ENCODE measurements at regions not wholly inside any gene's neighbourhood (a gene's known extent, or its start where the extent isn't known, plus 50 kb on each side); places are given as distances from the start of the nearest gene placed in this dataset.

DNA sequence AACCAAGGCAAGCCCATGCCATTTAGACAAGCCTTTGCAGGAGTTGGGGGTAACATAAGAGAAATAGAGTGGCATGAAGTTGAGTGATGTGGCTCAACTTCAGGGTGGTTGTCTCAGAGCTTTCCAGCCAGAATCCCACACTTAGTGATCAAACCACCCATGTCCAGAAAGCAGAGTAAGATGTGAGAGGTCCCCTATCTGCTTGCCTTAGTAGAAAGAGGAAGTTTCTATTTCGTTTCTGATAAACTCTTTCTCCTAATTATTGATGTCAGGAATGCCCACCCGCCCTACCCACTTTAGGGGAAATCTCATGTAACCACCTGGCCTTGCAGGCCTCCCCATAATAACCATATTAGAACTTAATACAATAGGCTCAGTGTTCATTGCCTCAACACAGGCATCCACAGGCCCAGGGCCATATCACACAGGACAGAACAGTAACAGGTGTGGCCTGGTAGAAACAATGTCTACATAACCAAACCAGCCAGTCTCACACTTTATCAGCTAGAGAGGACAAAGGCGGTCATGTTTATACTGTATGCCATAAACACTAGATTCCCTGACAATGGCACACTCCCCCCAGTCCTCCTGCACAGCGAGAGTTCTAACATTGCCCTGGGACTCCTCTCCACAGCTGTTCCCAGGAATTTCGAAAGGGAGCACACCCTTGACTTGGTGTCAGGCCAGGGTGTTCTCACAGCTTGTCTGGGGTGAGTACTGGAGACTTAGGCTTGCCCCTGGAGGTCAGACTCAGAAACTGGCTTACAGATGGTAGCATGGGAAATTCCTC, 364.4 kb downstream of the CXCL12 start:
- no peaks in the 10 kb centered on the region for H3K9me3 ChIP-seq (ENCODE audit: control insufficient read depth in 2 of 2, low read length in 2 of 2)
- no peaks in the 10 kb centered on the region for H3K4me1 ChIP-seq (ENCODE audit: control insufficient read depth, insufficient read depth, low read length, poor library complexity, severe bottlenecking)
- Mint-ChIP-seq H3K36me3 (no peaks in the 10 kb centered on the region), H3K4me1 (no peaks in the 10 kb centered on the region), H3K9me3 (no peaks in the 10 kb centered on the region), H3K27ac (no peak overlapping the region), H3K4me3 (no peak overlapping the region), H3K27me3 (no peaks in the 10 kb centered on the region)
- H3K4me3 ChIP-seq (ENCODE audit: low read depth, low read length) = no peak overlapping the region
- no peak for ATAC-seq (ENCODE audit: low read depth in 2 of 2)
- H3K27ac ChIP-seq (ENCODE audit: insufficient read depth, low read length, poor library complexity, severe bottlenecking) = no peak overlapping the region
- no peaks in the 10 kb centered on the region for H3K27me3 ChIP-seq (ENCODE audit: control insufficient read depth, insufficient read depth, low read length)
- H3K36me3 ChIP-seq (ENCODE audit: control insufficient read depth, insufficient read depth, low read length) = no peaks in the 10 kb centered on the region
- DNase-seq = no peak

DNA sequence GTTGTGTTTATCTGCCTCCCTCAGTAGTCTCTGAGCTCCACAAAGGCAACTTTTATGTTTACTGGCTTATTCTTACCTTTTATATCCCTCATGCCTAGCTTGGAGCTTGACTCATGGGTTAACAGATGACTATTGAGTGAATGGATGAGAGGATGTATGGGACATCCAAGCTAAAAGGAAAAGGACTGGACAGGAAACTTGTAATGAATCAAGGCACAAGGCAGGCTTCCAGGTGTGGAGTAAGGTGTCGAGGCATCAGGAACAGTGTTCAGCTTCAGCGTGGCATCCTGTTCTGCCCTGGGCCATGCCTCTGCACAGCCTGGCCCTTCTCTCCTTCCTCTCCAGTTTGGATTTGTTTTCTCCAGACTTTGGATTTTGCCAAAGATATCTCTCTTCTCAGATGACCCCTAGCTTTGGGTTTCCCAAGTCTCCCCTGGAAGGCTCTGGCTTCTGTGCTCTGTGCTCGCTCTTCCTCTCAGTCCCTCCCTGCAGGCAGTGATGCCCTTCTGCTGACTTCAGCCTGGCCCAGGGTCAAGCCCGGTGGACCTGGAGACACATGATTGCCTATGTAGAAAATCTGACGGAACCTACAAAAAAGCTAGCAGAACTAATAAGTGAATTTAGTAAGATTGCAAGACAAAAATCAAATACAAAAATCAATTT, 367.3 kb downstream of the CXCL12 start:
- Mint-ChIP-seq H3K36me3 (no peaks in the 10 kb centered on the region), H3K27me3 (no peaks in the 10 kb centered on the region), H3K4me1 (no peaks in the 10 kb centered on the region), H3K27ac (no peak overlapping the region), H3K4me3 (no peak overlapping the region), H3K9me3 (no peaks in the 10 kb centered on the region)
- no peak for ATAC-seq (ENCODE audit: low read depth in 2 of 2)
- no peak overlapping the region for H3K4me3 ChIP-seq (ENCODE audit: low read depth, low read length)
- H3K4me1 ChIP-seq (ENCODE audit: control insufficient read depth, insufficient read depth, low read length, poor library complexity, severe bottlenecking) = no peaks in the 10 kb centered on the region
- H3K27me3 ChIP-seq (ENCODE audit: control insufficient read depth, insufficient read depth, low read length) = no peaks in the 10 kb centered on the region
- no peak for DNase-seq
- H3K27ac ChIP-seq (ENCODE audit: insufficient read depth, low read length, poor library complexity, severe bottlenecking) = no peak overlapping the region
- no peaks in the 10 kb centered on the region for H3K36me3 ChIP-seq (ENCODE audit: control insufficient read depth, insufficient read depth, low read length)
- no peaks in the 10 kb centered on the region for H3K9me3 ChIP-seq (ENCODE audit: control insufficient read depth in 2 of 2, low read length in 2 of 2)

DNA sequence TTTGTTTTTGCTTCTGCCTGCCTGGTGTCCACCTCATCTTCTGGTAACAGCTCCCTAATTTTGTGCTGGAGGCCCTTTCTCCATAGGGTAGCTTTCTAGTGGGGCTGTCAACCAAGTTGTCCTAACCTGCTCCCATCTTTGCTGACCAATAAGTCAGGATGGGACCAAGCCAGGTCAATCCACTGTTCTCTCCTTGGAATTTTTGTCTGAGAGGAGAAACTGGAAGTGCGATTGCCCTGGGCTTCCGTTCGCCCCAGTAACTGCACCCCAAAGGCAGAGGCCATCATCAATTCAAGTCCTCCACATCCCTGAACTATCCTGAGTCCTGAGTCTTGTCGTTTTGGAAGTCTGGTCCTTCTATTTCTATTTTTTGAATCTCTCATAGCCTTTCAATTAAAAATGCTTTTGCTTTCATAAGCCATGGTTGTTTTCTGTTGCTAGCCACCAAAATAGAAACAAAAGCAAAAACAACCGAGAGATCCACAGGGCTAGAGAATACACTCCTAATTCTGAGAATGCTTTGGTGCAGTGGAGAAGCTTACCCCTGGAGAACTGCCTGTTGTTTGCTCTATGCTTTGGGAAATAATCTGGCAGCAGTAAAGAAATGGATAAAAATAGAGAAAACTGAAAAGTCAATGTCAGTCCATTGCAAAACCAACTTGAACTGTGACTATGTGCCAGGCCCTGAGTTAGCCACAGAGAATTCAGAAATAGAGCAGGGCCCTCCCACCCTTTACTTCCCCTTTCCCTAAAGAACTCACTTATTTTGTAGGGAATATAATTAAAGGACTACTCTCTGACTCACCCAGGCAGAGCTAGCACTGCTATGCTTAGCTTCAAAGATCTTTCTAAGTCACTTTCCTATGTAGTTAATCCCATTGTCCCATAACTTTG, 368.1 kb downstream of the CXCL12 start:
- no peak overlapping the region for H3K4me3 Mint-ChIP-seq
- H3K27ac Mint-ChIP-seq = no peak overlapping the region
- Histone ChIP-seq H3K4me1 (ENCODE audit: control insufficient read depth, insufficient read depth, low read length, poor library complexity, severe bottlenecking) (no peaks in the 10 kb centered on the region), H3K27me3 (ENCODE audit: control insufficient read depth, insufficient read depth, low read length) (no peaks in the 10 kb centered on the region), H3K27ac (ENCODE audit: insufficient read depth, low read length, poor library complexity, severe bottlenecking) (no peak overlapping the region), H3K9me3 (ENCODE audit: control insufficient read depth in 2 of 2, low read length in 2 of 2) (no peaks in the 10 kb centered on the region), H3K4me3 (ENCODE audit: low read depth, low read length) (no peak overlapping the region), H3K36me3 (ENCODE audit: control insufficient read depth, insufficient read depth, low read length) (no peaks in the 10 kb centered on the region)
- ATAC-seq (ENCODE audit: low read depth in 2 of 2) (no peak), DNase-seq (no peak)
- H3K27me3 Mint-ChIP-seq = no peaks in the 10 kb centered on the region
- no peaks in the 10 kb centered on the region for H3K36me3 Mint-ChIP-seq
- no peaks in the 10 kb centered on the region for H3K9me3 Mint-ChIP-seq
- H3K4me1 Mint-ChIP-seq = no peaks in the 10 kb centered on the region

DNA sequence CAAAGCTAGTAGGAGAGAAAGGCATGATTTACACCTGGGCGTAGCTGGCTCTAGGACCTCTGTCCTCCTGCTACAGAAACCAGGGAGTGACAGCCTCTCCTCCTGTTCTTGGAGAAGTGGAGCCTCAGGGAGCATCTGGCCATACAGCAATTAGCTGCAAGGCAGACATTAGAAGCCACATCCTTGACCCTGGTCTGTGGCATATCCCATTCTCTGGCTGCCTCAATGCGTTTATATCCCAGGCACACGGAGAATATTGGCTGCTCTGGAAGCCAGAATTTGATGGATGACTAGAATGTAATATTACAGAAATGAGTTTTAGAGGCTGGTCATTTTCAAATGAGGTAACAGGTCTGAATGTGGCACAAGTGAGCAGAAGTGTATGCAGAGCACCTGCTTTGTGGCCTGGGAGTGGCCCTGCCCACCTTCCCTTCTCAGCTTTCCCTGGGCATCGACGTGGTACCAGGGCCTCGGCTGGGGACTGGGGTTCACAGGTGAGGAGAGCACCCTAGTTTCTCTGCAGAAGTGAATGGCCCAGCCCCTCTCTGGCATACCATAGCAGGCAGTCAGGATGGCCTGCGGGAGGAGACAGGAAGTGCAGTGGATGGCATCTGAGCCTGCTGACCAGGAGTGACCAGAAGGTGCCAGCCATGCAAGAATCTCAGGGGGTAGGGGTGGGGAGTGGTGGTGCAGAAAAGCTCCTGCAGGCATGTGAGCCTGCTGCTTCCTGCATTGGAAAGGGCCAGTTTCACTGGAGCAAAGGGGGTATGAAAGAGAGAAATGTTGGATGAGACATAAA, 367.2 kb upstream of the ZNF32 start:
- H3K4me3 Mint-ChIP-seq = no peak overlapping the region
- no peaks in the 10 kb centered on the region for H3K27me3 Mint-ChIP-seq

DNA sequence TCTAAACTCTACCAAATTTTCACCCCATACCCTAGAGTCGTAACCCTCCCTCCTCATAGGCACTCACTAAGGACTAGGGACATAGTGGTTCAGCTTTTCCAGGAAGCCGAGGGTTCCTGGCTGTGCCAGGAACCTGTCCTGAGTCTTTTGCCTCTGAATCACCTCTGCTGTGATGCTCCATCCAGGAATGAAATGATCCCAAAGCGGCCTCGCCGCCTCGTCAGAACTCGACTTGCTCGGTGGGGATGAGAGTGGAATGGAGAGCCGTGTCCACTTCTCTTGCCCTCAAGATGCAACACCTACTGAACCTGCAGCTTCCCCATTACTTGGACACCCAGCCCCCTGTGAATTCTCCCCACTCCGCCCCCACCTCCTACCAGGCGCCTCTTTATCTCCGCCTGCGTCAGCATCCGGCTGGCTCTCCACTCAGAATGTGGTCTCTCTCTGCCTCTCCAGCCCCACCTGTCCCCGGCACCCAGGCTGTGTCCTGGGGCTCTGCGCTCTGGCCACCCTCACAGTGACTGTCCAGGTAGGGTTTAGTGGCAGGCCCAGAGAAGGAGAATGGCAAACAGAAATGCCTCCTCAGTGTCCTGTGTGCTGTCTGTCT, 366.1 kb upstream of the ZNF32 start:
- H3K27ac Mint-ChIP-seq = no peak overlapping the region
- no peaks in the 10 kb centered on the region for H3K27me3 Mint-ChIP-seq
- H3K4me3 Mint-ChIP-seq = no peak overlapping the region
- no peak for ATAC-seq (ENCODE audit: low read depth in 2 of 2)
- no peaks in the 10 kb centered on the region for H3K4me1 Mint-ChIP-seq
- Histone ChIP-seq H3K9me3 (ENCODE audit: control insufficient read depth in 2 of 2, low read length in 2 of 2) (no peaks in the 10 kb centered on the region), H3K27me3 (ENCODE audit: control insufficient read depth, insufficient read depth, low read length) (no peaks in the 10 kb centered on the region), H3K27ac (ENCODE audit: insufficient read depth, low read length, poor library complexity, severe bottlenecking) (no peak overlapping the region), H3K4me3 (ENCODE audit: low read depth, low read length) (no peak overlapping the region), H3K36me3 (ENCODE audit: control insufficient read depth, insufficient read depth, low read length) (no peaks in the 10 kb centered on the region), H3K4me1 (ENCODE audit: control insufficient read depth, insufficient read depth, low read length, poor library complexity, severe bottlenecking) (no peaks in the 10 kb centered on the region)
- DNase-seq = no peak
- no peaks in the 10 kb centered on the region for H3K9me3 Mint-ChIP-seq
- H3K36me3 Mint-ChIP-seq = no peaks in the 10 kb centered on the region

More for the DNA sequence above, 367.2 kb upstream of the ZNF32 start:
- Mint-ChIP-seq H3K36me3 (no peaks in the 10 kb centered on the region), H3K4me1 (no peaks in the 10 kb centered on the region), H3K27ac (no peak overlapping the region), H3K9me3 (no peaks in the 10 kb centered on the region)
- H3K9me3 ChIP-seq (ENCODE audit: control insufficient read depth in 2 of 2, low read length in 2 of 2) = no peaks in the 10 kb centered on the region
- H3K27me3 ChIP-seq (ENCODE audit: control insufficient read depth, insufficient read depth, low read length) = no peaks in the 10 kb centered on the region
- H3K4me3 ChIP-seq (ENCODE audit: low read depth, low read length) = no peak overlapping the region
- H3K4me1 ChIP-seq (ENCODE audit: control insufficient read depth, insufficient read depth, low read length, poor library complexity, severe bottlenecking) = no peaks in the 10 kb centered on the region
- H3K36me3 ChIP-seq (ENCODE audit: control insufficient read depth, insufficient read depth, low read length) = no peaks in the 10 kb centered on the region
- ATAC-seq (ENCODE audit: low read depth in 2 of 2) (no peak), DNase-seq (no peak)
- H3K27ac ChIP-seq (ENCODE audit: insufficient read depth, low read length, poor library complexity, severe bottlenecking) = no peak overlapping the region

DNA sequence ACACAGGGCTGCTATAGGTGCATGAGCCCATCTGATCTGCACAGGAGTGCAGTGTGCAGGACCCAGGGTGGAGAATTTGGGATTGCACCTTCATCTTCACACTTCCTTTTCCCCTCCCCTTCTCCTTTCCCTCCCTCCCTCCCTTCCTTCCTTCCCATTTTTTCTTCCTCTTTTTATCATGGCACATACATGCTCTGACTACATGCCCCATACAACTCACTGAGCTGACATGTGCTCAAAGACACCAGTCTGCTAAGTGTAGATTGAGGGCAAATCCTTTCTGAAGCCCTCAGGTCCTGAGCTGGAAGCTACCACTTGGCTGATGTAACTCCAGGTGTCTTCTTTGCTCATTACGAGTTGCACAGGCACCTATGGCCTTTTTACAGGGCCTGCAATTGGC, 365.3 kb upstream of the ZNF32 start:
- ATAC-seq (ENCODE audit: low read depth in 2 of 2) (no peak), DNase-seq (no peak)
- H3K4me3 Mint-ChIP-seq = no peak overlapping the region
- H3K4me3 ChIP-seq (ENCODE audit: low read depth, low read length) = no peak overlapping the region
- no peak overlapping the region for H3K27ac ChIP-seq (ENCODE audit: insufficient read depth, low read length, poor library complexity, severe bottlenecking)
- no peaks in the 10 kb centered on the region for H3K36me3 ChIP-seq (ENCODE audit: control insufficient read depth, insufficient read depth, low read length)
- H3K9me3 ChIP-seq (ENCODE audit: control insufficient read depth in 2 of 2, low read length in 2 of 2) = no peaks in the 10 kb centered on the region
- no peaks in the 10 kb centered on the region for H3K4me1 ChIP-seq (ENCODE audit: control insufficient read depth, insufficient read depth, low read length, poor library complexity, severe bottlenecking)
- no peaks in the 10 kb centered on the region for H3K4me1 Mint-ChIP-seq
- no peaks in the 10 kb centered on the region for H3K36me3 Mint-ChIP-seq
- H3K27me3 Mint-ChIP-seq = no peaks in the 10 kb centered on the region
- H3K9me3 Mint-ChIP-seq = no peaks in the 10 kb centered on the region
- H3K27me3 ChIP-seq (ENCODE audit: control insufficient read depth, insufficient read depth, low read length) = no peaks in the 10 kb centered on the region
- H3K27ac Mint-ChIP-seq = no peak overlapping the region

DNA sequence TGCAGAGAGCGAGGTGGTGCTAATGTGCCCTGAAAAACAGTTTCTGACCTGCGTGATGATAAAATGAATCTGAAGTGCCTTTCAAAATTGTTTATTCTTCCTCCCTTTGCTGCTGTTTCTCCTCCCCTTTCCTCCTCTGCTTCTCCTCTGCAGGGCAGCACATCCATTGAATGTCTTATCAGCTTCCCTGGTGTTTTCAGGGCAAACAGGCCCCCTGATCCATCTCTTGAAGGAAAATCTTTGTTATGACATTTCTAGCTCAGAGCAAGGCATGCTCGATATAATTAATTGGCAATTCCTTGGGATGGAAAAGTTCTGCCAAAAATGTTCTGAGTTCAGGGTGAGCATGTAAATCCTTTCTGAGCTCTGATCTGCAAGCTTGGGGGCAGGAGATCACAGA, 364.2 kb upstream of the ZNF32 start:
- Histone ChIP-seq H3K27ac (ENCODE audit: insufficient read depth, low read length, poor library complexity, severe bottlenecking) (no peak overlapping the region), H3K27me3 (ENCODE audit: control insufficient read depth, insufficient read depth, low read length) (no peaks in the 10 kb centered on the region), H3K36me3 (ENCODE audit: control insufficient read depth, insufficient read depth, low read length) (no peaks in the 10 kb centered on the region), H3K4me3 (ENCODE audit: low read depth, low read length) (no peak overlapping the region), H3K9me3 (ENCODE audit: control insufficient read depth in 2 of 2, low read length in 2 of 2) (no peaks in the 10 kb centered on the region), H3K4me1 (ENCODE audit: control insufficient read depth, insufficient read depth, low read length, poor library complexity, severe bottlenecking) (no peaks in the 10 kb centered on the region)
- no peaks in the 10 kb centered on the region for H3K36me3 Mint-ChIP-seq
- ATAC-seq (ENCODE audit: low read depth in 2 of 2) (no peak), DNase-seq (no peak)
- no peak overlapping the region for H3K4me3 Mint-ChIP-seq
- no peaks in the 10 kb centered on the region for H3K27me3 Mint-ChIP-seq
- H3K9me3 Mint-ChIP-seq = no peaks in the 10 kb centered on the region
- no peak overlapping the region for H3K27ac Mint-ChIP-seq
- no peaks in the 10 kb centered on the region for H3K4me1 Mint-ChIP-seq
